HEK293 (cell line): ENCODE measurements at regions not wholly inside any gene's neighbourhood (a gene's known extent, or its start where the extent isn't known, plus 50 kb on each side); places are given as distances from the start of the nearest gene placed in this dataset.
A peak's percentile ranks its signal among the peaks of the same experiment; 100 is the strongest.
"Not testable (repeated sequence)": the region's sequence is repeated elsewhere in the genome, so short reads cannot be mapped to it uniquely, and the experiment has no call there.

Experiments
- CTCF ChIA-PET: fragments of 350-600 bp; formaldehyde crosslinking; extraction: SDS; loops from one replicate; lab custom pipeline; 2021; ENCODE audit warnings: antibody characterized with exemption; lab: Yijun Ruan, JAX
- POLR2A ChIA-PET: fragments of 300-600 bp; formaldehyde crosslinking; extraction: SDS; loops from one replicate; lab custom pipeline; 2020; ENCODE audit warnings: antibody characterized with exemption, inconsistent platforms; lab: Yijun Ruan, JAX
- H3K27ac ChIP-seq: fragments of 200-500 bp; sonication (Bioruptor generic); 2 replicates; pipeline ENCODE4 v1.5.1; 2014; ENCODE audit warnings: low read depth, low read length, control low read depth, inconsistent platforms; ENCODE audit errors: extremely low read depth
- H3K36me3 ChIP-seq, 2 experiments: fragments of 200-500 bp in 1 of 2; sonication (Bioruptor generic) in 1 of 2; 1 replicate in 1 of 2; 2 replicates in 1 of 2; pipeline ENCODE4 v1.5.1; 2014 to 2017; ENCODE audit warnings: inconsistent platforms in 2 of 2, low read length in 2 of 2; ENCODE audit not compliant: control insufficient read depth in 2 of 2, insufficient read depth in 1 of 2
- H3K4me1 ChIP-seq: fragments of 200-500 bp; sonication (Bioruptor generic); 2 replicates; pipeline ENCODE4 v1.5.1; 2014; ENCODE audit warnings: mild to moderate bottlenecking, low read length, inconsistent platforms; ENCODE audit not compliant: control insufficient read depth, insufficient read depth
- H3K4me3 ChIP-seq: 2 replicates; pipeline ENCODE4 v1.5.1; 2011; ENCODE audit warnings: low read depth, mild to moderate bottlenecking, control low read depth, low read length, moderate library complexity
- H3K9me3 ChIP-seq: fragments of 200-500 bp; sonication (Bioruptor generic); 2 replicates; pipeline ENCODE4 v1.5.1; 2014; ENCODE audit warnings: low read depth, low read length, inconsistent platforms; ENCODE audit not compliant: control insufficient read depth, insufficient read depth
- ZBTB8A ChIP-seq: fragments of 450-650 bp; formaldehyde crosslinking; IDR thresholded peaks from 2 replicates; pipeline ENCODE4 v1.5.1; 2016; ENCODE audit warnings: missing biosample characterization, missing genetic modification characterization
- ZNF394 ChIP-seq: fragments of 450-650 bp; formaldehyde crosslinking; IDR thresholded peaks from 2 replicates; pipeline ENCODE4 v1.5.1; 2016; ENCODE audit warnings: missing biosample characterization, missing genetic modification characterization, mild to moderate bottlenecking, moderate library complexity, borderline replicate concordance
- ZNF426 ChIP-seq: fragments of 450-650 bp; formaldehyde crosslinking; IDR thresholded peaks from 2 replicates; pipeline ENCODE4 v1.5.1; 2017; ENCODE audit warnings: missing biosample characterization, missing genetic modification characterization, mild to moderate bottlenecking, inconsistent platforms, moderate library complexity
- ZNF518A ChIP-seq: fragments of 450-650 bp; formaldehyde crosslinking; conservative IDR thresholded peaks from 2 replicates; pipeline ENCODE4 v1.5.1; 2016; ENCODE audit warnings: low read depth, missing biosample characterization, missing genetic modification characterization
- ZNF555 ChIP-seq: fragments of 450-650 bp; formaldehyde crosslinking; conservative IDR thresholded peaks from 2 replicates; pipeline ENCODE4 v1.5.1; 2017; ENCODE audit warnings: missing biosample characterization, mild to moderate bottlenecking, missing genetic modification characterization, inconsistent platforms
- ZNF623 ChIP-seq: fragments of 450-650 bp; formaldehyde crosslinking; IDR thresholded peaks from 2 replicates; pipeline ENCODE4 v1.5.1; 2016; ENCODE audit warnings: missing biosample characterization, missing genetic modification characterization

- H3K4me1 ChIP-seq, H3K27ac ChIP-seq, H3K36me3 ChIP-seq, CTCF ChIA-PET, H3K9me3 ChIP-seq, H3K4me3 ChIP-seq, POLR2A ChIA-PET: not testable (repeated sequence)
Measured at GRCh38 chr14:19203250-19203972, 230.7 kb downstream of the POTEG start.

- POLR2A ChIA-PET, H3K4me3 ChIP-seq, H3K27ac ChIP-seq, H3K9me3 ChIP-seq, H3K4me1 ChIP-seq, CTCF ChIA-PET, H3K36me3 ChIP-seq: not testable (repeated sequence)
Measured at GRCh38 chr14:19204827-19205226, 229.3 kb downstream of the POTEG start.

GRCh38 chr14:19216480-19216879 lies 217.7 kb downstream of the POTEG start:
- TF ChIP-seq ZBTB8A (tag by site-specific recombination) (0 out of 2 replicates have a peak, but pooled peaks have one; percentile 36), ZNF518A (tag by site-specific recombination) (peak; percentile 67), ZNF555 (tag by site-specific recombination) (peak; percentile 29), ZNF394 (peak; percentile 61; the same call in 1 of the 2 replicates), ZNF623 (tag by site-specific recombination) (0 out of 2 replicates have a peak, but pooled peaks have one; percentile 35), ZNF426 (tag by site-specific recombination) (peak; percentile 39)
- POLR2A ChIA-PET, H3K27ac ChIP-seq, H3K36me3 ChIP-seq, H3K9me3 ChIP-seq, H3K4me3 ChIP-seq, H3K4me1 ChIP-seq, CTCF ChIA-PET: not testable (repeated sequence)

GRCh38 chr14:19219423-19219822 lies 214.7 kb downstream of the POTEG start:
- H3K4me1 ChIP-seq, H3K36me3 ChIP-seq, H3K27ac ChIP-seq, POLR2A ChIA-PET, H3K4me3 ChIP-seq, CTCF ChIA-PET, H3K9me3 ChIP-seq: not testable (repeated sequence)

GRCh38 chr14:19231421-19231820 lies 202.7 kb downstream of the POTEG start:
- H3K9me3 ChIP-seq, H3K4me3 ChIP-seq, H3K27ac ChIP-seq, CTCF ChIA-PET, H3K4me1 ChIP-seq, H3K36me3 ChIP-seq, POLR2A ChIA-PET: not testable (repeated sequence)

GRCh38 chr14:19234059-19234458 lies 200.1 kb downstream of the POTEG start:
- H3K4me3 ChIP-seq, CTCF ChIA-PET, H3K27ac ChIP-seq, H3K4me1 ChIP-seq, H3K9me3 ChIP-seq, POLR2A ChIA-PET, H3K36me3 ChIP-seq: not testable (repeated sequence)

- H3K4me3 ChIP-seq, CTCF ChIA-PET, POLR2A ChIA-PET, H3K36me3 ChIP-seq, H3K9me3 ChIP-seq, H3K27ac ChIP-seq, H3K4me1 ChIP-seq: not testable (repeated sequence)
Measured at GRCh38 chr14:19237656-19238055, 196.5 kb downstream of the POTEG start.

GRCh38 chr14:19238584-19238983 lies 195.6 kb downstream of the POTEG start:
- CTCF ChIA-PET, H3K27ac ChIP-seq, H3K9me3 ChIP-seq, POLR2A ChIA-PET, H3K4me1 ChIP-seq, H3K4me3 ChIP-seq, H3K36me3 ChIP-seq: not testable (repeated sequence)
